Activated CD4-positive, alpha-beta memory T cell treated with anti-CD3 and anti-CD28 coated beads for 36 hours (primary cell): ENCODE measurements at regions not wholly inside any gene's neighbourhood (a gene's known extent, or its start where the extent isn't known, plus 50 kb on each side); places are given as distances from the start of the nearest gene placed in this dataset.
"Not testable (repeated sequence)": the region's sequence is repeated elsewhere in the genome, so short reads cannot be mapped to it uniquely, and the experiment has no call there.

Experiments used
- CTCF ChIA-PET: fragments of 350-600 bp; sonication (Branson Sonifier 250); formaldehyde crosslinking; loops from one replicate; lab custom pipeline; 2021; ENCODE audit warnings: antibody characterized with exemption, inconsistent platforms; lab: Charles Lee
- POLR2A ChIA-PET: fragments of 350-600 bp; sonication (Branson Sonifier 250); formaldehyde crosslinking; loops from one replicate; lab custom pipeline; 2021; ENCODE audit warnings: antibody characterized with exemption; lab: Charles Lee
- DNase-seq: peaks from one replicate; pipeline ENCODE4 v3.0.0-alpha.2; 2020
- H3K27ac Mint-ChIP-seq: one replicate; pipeline ENCODE4 v1.8.0; 2021; ENCODE audit warnings: mixed read lengths
- H3K27me3 Mint-ChIP-seq: one replicate; pipeline ENCODE4 v1.8.0; 2021; ENCODE audit warnings: mixed read lengths
- H3K36me3 Mint-ChIP-seq: one replicate; pipeline ENCODE4 v1.8.0; 2021; ENCODE audit warnings: mixed read lengths
- H3K4me1 Mint-ChIP-seq: one replicate; pipeline ENCODE4 v1.8.0; 2021; ENCODE audit warnings: low read depth, mixed read lengths
- H3K4me3 Mint-ChIP-seq: one replicate; pipeline ENCODE4 v1.8.0; 2021; ENCODE audit warnings: mild to moderate bottlenecking, mixed read lengths
- H3K9me3 Mint-ChIP-seq: one replicate; pipeline ENCODE4 v1.8.0; 2021; ENCODE audit warnings: mixed read lengths
- intact Hi-C: fragments of 100-400 bp; cut with micrococcal nuclease; formaldehyde crosslinking; loops from one replicate; pipeline ENCODE4 v1.15.1; 2023

GRCh38 chr4:156303708-156304107 lies 350.0 kb upstream of the CTSO start:
- Mint-ChIP-seq H3K27me3 (no peaks in the 10 kb centered on the region), H3K4me3 (no peak overlapping the region), H3K4me1 (no peaks in the 10 kb centered on the region), H3K27ac (no peak overlapping the region), H3K9me3 (peaks cover 10% of the 10 kb centered on the region), H3K36me3 (no peaks in the 10 kb centered on the region)
- intact Hi-C loops = no loop called here
- CTCF ChIA-PET = no interaction called here
- POLR2A ChIA-PET = no interaction called here
- no peak for DNase-seq

- POLR2A ChIA-PET = no interaction called here
- CTCF ChIA-PET = no interaction called here
- no peak for DNase-seq
- Mint-ChIP-seq H3K36me3 (no peaks in the 10 kb centered on the region), H3K4me3 (no peak overlapping the region), H3K9me3 (peaks cover 3% of the 10 kb centered on the region), H3K27me3 (no peaks in the 10 kb centered on the region), H3K4me1 (no peaks in the 10 kb centered on the region), H3K27ac (no peak overlapping the region)
- intact Hi-C loops = no loop called here
Measured at GRCh38 chr4:156298230-156298629, 344.6 kb upstream of the CTSO start.

- intact Hi-C loops = no loop called here
- CTCF ChIA-PET = no interaction called here
Measured at GRCh38 chr4:156295676-156296195, 342.1 kb upstream of the CTSO start.

DNA sequence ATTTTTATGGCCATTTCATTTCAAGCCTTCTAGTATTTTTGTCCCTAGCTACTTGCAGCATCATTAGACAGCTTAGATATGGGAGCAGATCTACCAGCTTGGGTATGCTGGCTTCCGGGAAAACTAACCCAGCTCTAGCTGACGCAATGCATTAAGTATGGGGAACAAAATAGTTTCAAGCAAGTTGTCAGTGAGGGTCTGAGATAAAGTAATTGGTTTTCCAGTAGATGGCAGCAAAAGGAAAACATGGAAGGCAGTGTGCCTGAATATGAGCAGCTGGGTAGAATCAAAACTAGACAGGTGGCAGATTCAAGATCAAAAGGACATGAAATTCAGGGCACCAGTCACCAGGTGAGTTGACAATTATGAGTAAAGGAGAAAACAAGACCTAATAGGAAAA lies 340.9 kb upstream of the CTSO start:
- Mint-ChIP-seq H3K4me1 (no peaks in the 10 kb centered on the region), H3K27ac (no peak overlapping the region), H3K27me3 (no peaks in the 10 kb centered on the region), H3K36me3 (no peaks in the 10 kb centered on the region), H3K9me3 (peaks cover 2% of the 10 kb centered on the region), H3K4me3 (no peak overlapping the region)
- ChIA-PET CTCF (no interaction called here), POLR2A (no interaction called here)
- DNase-seq = no peak
- intact Hi-C loops = no loop called here

More at GRCh38 chr4:156295676-156296195, 342.1 kb upstream of the CTSO start:
- Mint-ChIP-seq H3K4me1 (no peaks in the 10 kb centered on the region), H3K4me3 (no peak overlapping the region), H3K9me3 (peaks cover 2% of the 10 kb centered on the region), H3K27me3 (no peaks in the 10 kb centered on the region), H3K27ac (no peak overlapping the region), H3K36me3 (no peaks in the 10 kb centered on the region)
- DNase-seq = no peak
- POLR2A ChIA-PET = no interaction called here

DNA sequence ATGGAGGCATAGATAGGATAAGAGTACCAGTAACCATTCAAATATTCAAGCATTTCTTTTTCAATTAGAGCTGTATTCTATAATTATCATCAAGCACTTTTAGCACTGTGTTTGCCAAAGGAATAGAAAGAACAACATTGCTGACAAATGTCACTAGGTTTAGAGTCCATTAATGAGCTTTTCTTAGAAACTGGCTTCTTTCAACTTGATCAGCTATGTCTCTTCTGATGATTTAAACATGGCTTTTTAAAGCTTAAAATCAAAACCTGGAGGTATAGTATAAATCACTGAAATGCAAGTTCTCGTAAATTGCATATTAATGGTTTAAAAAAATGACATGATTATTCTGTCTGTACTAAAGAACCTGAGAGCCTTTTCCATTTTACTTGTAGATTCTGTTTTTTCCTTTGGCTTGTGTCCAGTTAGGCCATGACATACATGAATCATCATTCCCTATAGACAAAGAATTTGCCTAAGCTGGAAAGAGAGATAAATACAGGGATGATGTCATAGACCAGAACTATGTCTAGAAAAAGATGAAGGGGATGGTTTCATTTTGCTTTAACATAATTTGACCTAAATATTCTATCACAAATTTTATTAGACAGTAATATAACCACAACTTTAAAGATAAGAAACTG lies 340.1 kb upstream of the CTSO start:
- Mint-ChIP-seq H3K27ac (no peak overlapping the region), H3K36me3 (no peaks in the 10 kb centered on the region)
- CTCF ChIA-PET = no interaction called here

GRCh38 chr4:156291317-156291716 lies 337.7 kb upstream of the CTSO start:
- H3K4me1 Mint-ChIP-seq = no peaks in the 10 kb centered on the region
- ChIA-PET CTCF (no interaction called here), POLR2A (no interaction called here)
- DNase-seq = no peak
- H3K27ac Mint-ChIP-seq = no peak overlapping the region
- no peaks in the 10 kb centered on the region for H3K36me3 Mint-ChIP-seq
- H3K9me3 Mint-ChIP-seq = no peaks in the 10 kb centered on the region
- no peaks in the 10 kb centered on the region for H3K27me3 Mint-ChIP-seq
- intact Hi-C loops = no loop called here
- no peak overlapping the region for H3K4me3 Mint-ChIP-seq

More for the DNA sequence above, 340.1 kb upstream of the CTSO start:
- POLR2A ChIA-PET = no interaction called here
- H3K4me3 Mint-ChIP-seq = no peak overlapping the region
- DNase-seq = no peak
- intact Hi-C loops = no loop called here
- H3K9me3 Mint-ChIP-seq = peaks cover 2% of the 10 kb centered on the region
- no peaks in the 10 kb centered on the region for H3K4me1 Mint-ChIP-seq
- H3K27me3 Mint-ChIP-seq = no peaks in the 10 kb centered on the region

DNA sequence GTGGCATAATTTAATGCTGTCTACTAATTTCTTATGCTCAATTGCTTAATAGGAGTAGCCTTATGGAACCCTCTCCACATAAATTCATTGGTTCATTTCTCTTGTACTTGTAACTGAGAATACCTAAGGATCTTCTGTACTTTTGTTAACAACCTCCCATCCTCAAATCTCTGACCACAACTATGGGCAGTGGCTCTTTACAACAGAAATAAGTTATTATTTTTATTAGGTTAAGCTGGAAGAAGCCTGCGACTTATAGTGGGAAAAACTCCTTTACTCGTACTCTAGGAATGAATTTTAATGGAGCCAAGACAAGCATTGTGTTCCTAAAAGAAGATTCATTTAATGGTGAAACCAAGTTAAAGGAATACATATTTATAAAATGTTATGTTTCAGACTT lies 337.1 kb upstream of the CTSO start:
- Mint-ChIP-seq H3K4me3 (no peak overlapping the region), H3K27me3 (no peaks in the 10 kb centered on the region), H3K36me3 (no peaks in the 10 kb centered on the region), H3K4me1 (no peaks in the 10 kb centered on the region), H3K27ac (no peak overlapping the region), H3K9me3 (no peaks in the 10 kb centered on the region)
- ChIA-PET POLR2A (no interaction called here), CTCF (no interaction called here)
- DNase-seq = no peak
- intact Hi-C loops = no loop called here

DNA sequence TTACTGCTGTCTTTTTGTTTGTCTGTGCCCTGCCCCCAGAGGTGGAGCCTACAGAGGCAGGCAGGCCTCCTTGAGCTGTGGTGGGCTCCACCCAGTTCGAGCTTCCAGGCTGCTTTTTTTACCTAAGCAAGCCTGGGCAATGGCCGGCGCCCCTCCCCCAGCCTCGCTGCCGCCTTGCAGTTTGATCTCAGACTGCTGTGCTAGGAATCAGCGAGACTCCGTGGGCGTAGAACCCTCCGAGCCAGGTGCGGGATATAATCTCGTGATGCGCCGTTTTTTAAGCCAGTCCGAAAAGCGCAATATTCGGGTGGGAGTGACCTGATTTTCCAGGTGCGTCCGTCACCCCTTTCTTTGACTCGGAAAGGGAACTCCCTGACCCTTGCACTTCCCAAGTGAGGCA lies 336.4 kb upstream of the CTSO start:
- intact Hi-C loops, CTCF ChIA-PET, H3K36me3 Mint-ChIP-seq, H3K27ac Mint-ChIP-seq, H3K27me3 Mint-ChIP-seq, H3K9me3 Mint-ChIP-seq, DNase-seq, POLR2A ChIA-PET, H3K4me3 Mint-ChIP-seq, H3K4me1 Mint-ChIP-seq: not testable (repeated sequence)

DNA sequence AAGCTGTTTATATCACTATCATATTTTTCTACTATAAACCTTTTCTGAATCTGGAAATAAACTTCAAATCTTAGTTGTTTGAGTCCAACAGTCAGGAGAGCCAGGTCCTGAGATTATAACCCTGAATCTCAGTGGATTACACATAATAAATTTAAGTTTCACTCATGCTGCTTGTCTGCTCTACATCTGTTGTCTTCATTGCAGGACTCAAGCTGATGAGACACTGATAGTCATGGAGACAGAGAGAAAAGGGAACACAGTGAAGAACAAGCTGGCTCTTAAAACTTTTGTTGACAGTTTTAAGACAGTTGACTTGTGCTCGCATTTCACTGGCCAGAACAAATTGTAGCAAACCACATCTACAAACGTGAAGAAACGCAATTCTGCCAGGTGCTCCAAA lies 327.0 kb upstream of the CTSO start:
- Mint-ChIP-seq H3K36me3 (no peaks in the 10 kb centered on the region), H3K27ac (no peak overlapping the region), H3K4me3 (no peak overlapping the region), H3K9me3 (peaks cover 9% of the 10 kb centered on the region), H3K27me3 (no peaks in the 10 kb centered on the region), H3K4me1 (no peaks in the 10 kb centered on the region)
- no peak for DNase-seq
- intact Hi-C loops = no loop called here
- ChIA-PET POLR2A (no interaction called here), CTCF (no interaction called here)

- DNase-seq = no peak
Measured at GRCh38 chr4:156265407-156265806, 311.7 kb upstream of the CTSO start.

GRCh38 chr4:156261230-156261629 lies 307.6 kb upstream of the CTSO start:
- ChIA-PET POLR2A (no interaction called here), CTCF (no interaction called here)
- H3K4me1 Mint-ChIP-seq = no peaks in the 10 kb centered on the region
- no peak overlapping the region for H3K27ac Mint-ChIP-seq
- no peak overlapping the region for H3K4me3 Mint-ChIP-seq
- H3K36me3 Mint-ChIP-seq = no peaks in the 10 kb centered on the region
- DNase-seq = no peak
- H3K9me3 Mint-ChIP-seq = peaks cover 2% of the 10 kb centered on the region
- intact Hi-C loops = no loop called here
- H3K27me3 Mint-ChIP-seq = no peaks in the 10 kb centered on the region

More at GRCh38 chr4:156265407-156265806, 311.7 kb upstream of the CTSO start:
- ChIA-PET POLR2A (no interaction called here), CTCF (no interaction called here)
- H3K27me3 Mint-ChIP-seq = no peaks in the 10 kb centered on the region
- no peak overlapping the region for H3K27ac Mint-ChIP-seq
- no peak overlapping the region for H3K4me3 Mint-ChIP-seq
- H3K4me1 Mint-ChIP-seq = no peaks in the 10 kb centered on the region
- intact Hi-C loops = no loop called here
- peaks cover 2% of the 10 kb centered on the region for H3K9me3 Mint-ChIP-seq
- H3K36me3 Mint-ChIP-seq = no peaks in the 10 kb centered on the region

DNA sequence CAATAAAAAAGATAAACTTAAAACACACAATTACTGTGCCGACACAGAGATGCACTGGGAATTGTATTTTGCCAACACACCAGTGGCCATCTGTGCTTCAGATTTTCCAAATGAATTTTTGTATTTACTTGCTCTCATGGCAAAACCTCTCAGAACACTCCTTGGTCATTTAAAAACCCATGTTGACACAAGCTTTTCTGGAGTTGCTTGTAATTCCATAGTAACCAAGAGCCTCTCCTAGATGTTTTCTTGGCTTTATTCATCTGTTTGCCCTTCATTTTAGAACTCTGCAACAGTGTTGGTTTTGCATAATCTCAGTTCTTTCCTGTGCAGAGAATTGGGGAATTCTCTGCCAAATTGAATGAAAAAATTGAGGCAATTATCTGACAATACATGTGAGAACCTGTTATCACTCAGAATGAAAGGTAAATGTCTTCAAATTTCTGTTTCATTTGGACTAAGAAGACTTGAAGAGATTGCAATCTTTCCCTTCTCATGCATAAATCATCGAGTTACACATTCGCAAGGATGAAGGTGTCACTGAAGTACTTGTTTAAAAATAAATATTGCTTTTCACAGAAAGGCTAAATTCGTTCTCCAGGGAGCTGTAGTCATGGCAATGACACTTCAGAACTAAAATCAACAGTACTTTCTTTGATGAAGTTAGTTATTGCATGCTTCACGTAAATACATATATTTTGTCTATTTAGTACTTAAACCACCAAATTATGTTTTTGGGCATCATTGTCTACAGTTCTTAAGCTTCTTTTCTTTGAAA lies 301.8 kb upstream of the CTSO start:
- ChIA-PET POLR2A (no interaction called here), CTCF (no interaction called here)
- H3K4me1 Mint-ChIP-seq = no peaks in the 10 kb centered on the region

More for the DNA sequence above, 301.8 kb upstream of the CTSO start:
- no peaks in the 10 kb centered on the region for H3K27me3 Mint-ChIP-seq
- H3K36me3 Mint-ChIP-seq = no peaks in the 10 kb centered on the region
- H3K9me3 Mint-ChIP-seq = no peaks in the 10 kb centered on the region
- no peak overlapping the region for H3K4me3 Mint-ChIP-seq
- H3K27ac Mint-ChIP-seq = no peak overlapping the region
- intact Hi-C loops = no loop called here
- DNase-seq = no peak
